A673 (cell line): ENCODE measurements at regions not wholly inside any gene's neighbourhood (a gene's known extent, or its start where the extent isn't known, plus 50 kb on each side); places are given as distances from the start of the nearest gene placed in this dataset.
A peak's percentile ranks its signal among the peaks of the same experiment; 100 is the strongest.

ENCODE experiments used
- BruUV-seq: library from RNA; stranded (reverse); fragments of 400-500 nt; replicated peaks from 2 replicates; lab custom pipeline; 2021; lab: Mats Ljungman, UMichigan
- CTCF ChIA-PET: fragments of 300-600 bp; sonication (Branson Sonifier 250); formaldehyde crosslinking; loops from one replicate; lab custom pipeline; 2022; ENCODE audit warnings: antibody characterized with exemption; lab: Charles Lee
- POLR2A ChIA-PET: fragments of 300-600 bp; sonication (Branson Sonifier 250); formaldehyde crosslinking; loops from one replicate; lab custom pipeline; 2022; ENCODE audit warnings: antibody characterized with exemption; ENCODE audit not compliant: low non-redundant PET; lab: Charles Lee
- DNase-seq: peaks from one replicate; pipeline ENCODE4 v3.0.0-alpha.2; 2015; ENCODE audit warnings: low spot score
- H3K27ac ChIP-seq: fragments of 200-600 bp; sonication (generic); 2 replicates; pipeline ENCODE4 v1.5.1; 2016; ENCODE audit warnings: mixed run types, low read depth, mild to moderate bottlenecking, mixed read lengths, antibody characterized with exemption, low read length; ENCODE audit not compliant: poor library complexity, severe bottlenecking
- H3K27me3 ChIP-seq: fragments of 200-600 bp; sonication (generic); replicated peaks from 2 replicates; pipeline ENCODE4 v1.6.1; 2017; ENCODE audit warnings: mixed run types, low read depth, mild to moderate bottlenecking, mixed read lengths, antibody characterized with exemption, low read length; ENCODE audit not compliant: insufficient read depth, poor library complexity
- H3K36me3 ChIP-seq: fragments of 200-600 bp; sonication (generic); 2 replicates; pipeline ENCODE4 v1.6.1; 2016; ENCODE audit warnings: mixed run types, mild to moderate bottlenecking, mixed read lengths, antibody characterized with exemption, low read length; ENCODE audit not compliant: insufficient read depth, poor library complexity, severe bottlenecking
- H3K4me1 ChIP-seq: fragments of 200-600 bp; sonication (generic); 2 replicates; pipeline ENCODE4 v1.6.1; 2017; ENCODE audit warnings: mixed run types, mild to moderate bottlenecking, mixed read lengths, antibody characterized with exemption, low read length; ENCODE audit not compliant: insufficient read depth, poor library complexity, severe bottlenecking
- H3K4me3 ChIP-seq: fragments of 200-600 bp; sonication (generic); 2 replicates; pipeline ENCODE4 v1.5.1; 2016; ENCODE audit warnings: low read depth, mixed run types, mild to moderate bottlenecking, mixed read lengths, low read length; ENCODE audit not compliant: poor library complexity, severe bottlenecking
- H3K9me3 ChIP-seq: fragments of 200-600 bp; sonication (generic); 2 replicates; pipeline ENCODE4 v1.6.1; 2016; ENCODE audit warnings: mixed run types, low read depth, mild to moderate bottlenecking, mixed read lengths, antibody characterized with exemption, low read length; ENCODE audit not compliant: poor library complexity, severe bottlenecking
- EZH2 ChIP-seq: fragments of 200-600 bp; sonication (generic); IDR thresholded peaks from 2 replicates; pipeline ENCODE4 v1.6.1; 2017; ENCODE audit warnings: borderline replicate concordance, low read depth, mild to moderate bottlenecking, mixed read lengths, antibody characterized with exemption, low read length; ENCODE audit not compliant: poor library complexity, severe bottlenecking
- intact Hi-C: fragments of 100-400 bp; cut with micrococcal nuclease; formaldehyde crosslinking; loops from one replicate; pipeline ENCODE4 v1.10.0; 2022; ENCODE audit not compliant: unreplicated experiment
- TF ChIP-seq, protein P1 (sequence below): fragments of 300-800, 200-600 bp; sonication (generic); conservative IDR thresholded peaks from 2 replicates; pipeline ENCODE4 v1.5.1; 2017; ENCODE audit warnings: low read depth, mild to moderate bottlenecking, antibody characterized with exemption, low read length, moderate library complexity, mixed read lengths

DNA sequence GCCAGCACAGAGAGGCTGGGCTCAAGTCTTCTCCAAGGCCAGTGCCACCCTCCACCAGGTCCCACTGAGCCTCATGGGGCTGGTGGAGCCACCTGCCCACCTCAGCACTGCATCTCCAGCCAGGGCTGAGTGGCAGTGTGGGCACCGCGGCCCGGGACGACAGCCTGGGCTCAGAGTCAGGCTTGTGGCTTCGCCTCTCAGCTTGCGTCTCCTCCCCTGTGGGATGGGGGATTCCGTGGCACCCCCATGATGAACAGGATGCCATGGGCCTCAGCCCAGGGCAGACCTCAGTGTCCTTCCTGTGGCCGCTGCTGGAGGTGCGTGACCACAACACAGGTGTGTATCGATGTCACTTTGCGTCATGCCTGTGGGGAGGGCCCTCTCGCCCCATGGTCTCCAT, 136.4 kb upstream of the PPP1R26 start:
- BruUV-seq: no TSS peak
- Histone ChIP-seq H3K4me1 (peaks cover 66% of the 10 kb centered on the region), H3K27me3 (no peaks in the 10 kb centered on the region), H3K36me3 (no peaks in the 10 kb centered on the region), H3K27ac (peak overlapping the region; percentile 93), H3K9me3 (no peaks in the 10 kb centered on the region), H3K4me3 (no peak overlapping the region)
- POLR2A ChIA-PET: no interaction called here
- CTCF ChIA-PET: interaction anchor here (1.0 kb wide), 1 partner anchor 254 kb away, joined by 3 read pairs; no protein-coding TSS in a partner anchor
- intact Hi-C loops: no loop called here
- no peak for DNase-seq
- TF ChIP-seq, protein P1, sequence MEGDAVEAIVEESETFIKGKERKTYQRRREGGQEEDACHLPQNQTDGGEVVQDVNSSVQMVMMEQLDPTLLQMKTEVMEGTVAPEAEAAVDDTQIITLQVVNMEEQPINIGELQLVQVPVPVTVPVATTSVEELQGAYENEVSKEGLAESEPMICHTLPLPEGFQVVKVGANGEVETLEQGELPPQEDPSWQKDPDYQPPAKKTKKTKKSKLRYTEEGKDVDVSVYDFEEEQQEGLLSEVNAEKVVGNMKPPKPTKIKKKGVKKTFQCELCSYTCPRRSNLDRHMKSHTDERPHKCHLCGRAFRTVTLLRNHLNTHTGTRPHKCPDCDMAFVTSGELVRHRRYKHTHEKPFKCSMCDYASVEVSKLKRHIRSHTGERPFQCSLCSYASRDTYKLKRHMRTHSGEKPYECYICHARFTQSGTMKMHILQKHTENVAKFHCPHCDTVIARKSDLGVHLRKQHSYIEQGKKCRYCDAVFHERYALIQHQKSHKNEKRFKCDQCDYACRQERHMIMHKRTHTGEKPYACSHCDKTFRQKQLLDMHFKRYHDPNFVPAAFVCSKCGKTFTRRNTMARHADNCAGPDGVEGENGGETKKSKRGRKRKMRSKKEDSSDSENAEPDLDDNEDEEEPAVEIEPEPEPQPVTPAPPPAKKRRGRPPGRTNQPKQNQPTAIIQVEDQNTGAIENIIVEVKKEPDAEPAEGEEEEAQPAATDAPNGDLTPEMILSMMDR: no peak
- TF ChIP-seq EZH2: no peak

DNA sequence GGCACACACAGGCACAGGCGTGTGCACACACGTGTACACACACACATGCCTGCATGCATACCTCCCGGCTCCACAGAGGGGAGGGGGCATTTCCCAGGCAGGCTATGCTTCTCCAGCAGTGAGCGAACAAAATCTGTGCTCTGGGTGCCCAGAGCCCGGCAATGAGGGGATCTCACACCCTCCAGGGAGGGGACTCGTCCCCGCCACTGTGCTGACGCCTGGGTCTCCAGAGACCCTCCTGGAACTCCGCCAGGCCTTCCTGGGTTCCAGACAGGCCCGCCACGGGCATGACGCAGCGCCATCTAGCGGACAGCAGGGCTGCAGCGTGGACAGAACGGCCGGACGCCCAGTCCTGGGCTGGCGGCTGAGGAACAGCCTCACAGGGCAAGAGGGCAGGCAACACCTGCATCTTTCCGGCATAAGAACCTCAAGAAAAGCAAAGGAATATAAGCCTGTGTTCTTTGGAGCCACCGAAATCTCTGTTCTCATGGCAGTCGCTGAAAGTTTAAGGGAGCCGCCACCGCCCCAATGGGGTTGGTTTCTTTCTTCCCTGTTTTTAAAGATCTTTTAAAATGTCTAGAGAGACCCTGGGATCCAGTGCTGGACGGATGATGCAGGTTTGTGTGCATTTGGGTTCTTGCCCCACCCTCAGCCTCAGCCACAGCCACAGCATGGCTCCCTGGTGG, 135.6 kb upstream of the PPP1R26 start:
- peak; percentile 87 for DNase-seq
- intact Hi-C loops: loop anchor here (1.0 kb wide), 1 partner anchor 258 kb away; no protein-coding TSS in a partner anchor
- Histone ChIP-seq H3K4me3 (no peak overlapping the region), H3K4me1 (peaks cover 59% of the 10 kb centered on the region), H3K27ac (peak overlapping the region; percentile 93), H3K36me3 (no peaks in the 10 kb centered on the region), H3K27me3 (no peaks in the 10 kb centered on the region), H3K9me3 (no peaks in the 10 kb centered on the region)
- POLR2A ChIA-PET: no interaction called here
- BruUV-seq: no TSS peak
- TF ChIP-seq, protein P1: peak; percentile 100
- no peak for TF ChIP-seq EZH2
- CTCF ChIA-PET: interaction anchor here (1.0 kb wide), 1 partner anchor 255 kb away, joined by 3 read pairs; no protein-coding TSS in a partner anchor

- BruUV-seq: no TSS peak
- ChIA-PET CTCF (no interaction called here), POLR2A (no interaction called here)
- DNase-seq: no peak
- H3K36me3 ChIP-seq: no peaks in the 10 kb centered on the region
- peaks cover 54% of the 10 kb centered on the region for H3K4me1 ChIP-seq
- TF ChIP-seq, protein P1: no peak
- TF ChIP-seq EZH2: no peak
- intact Hi-C loops: loop anchor here (1.0 kb wide), 1 partner anchor 258 kb away; no protein-coding TSS in a partner anchor
- H3K9me3 ChIP-seq: no peaks in the 10 kb centered on the region
- no peak overlapping the region for H3K27ac ChIP-seq
- H3K4me3 ChIP-seq: no peak overlapping the region
- H3K27me3 ChIP-seq: no peaks in the 10 kb centered on the region
These were observed 135.1 kb upstream of the PPP1R26 start for GRCh38 chr9:135344523-135344901.
